ENCODE measurements at regions not wholly inside any gene's neighbourhood (a gene's known extent, or its start where the extent isn't known, plus 50 kb on each side); places are given as distances from the start of the nearest gene placed in this dataset.

- ATAC-seq (ENCODE audit: insufficient number of reproducible peaks, low FRiP score, low read depth), result no peak
- no peaks in the 10 kb centered on the region for H3K36me3 ChIP-seq
- TF ChIP-seq CTCF (IDR thresholded peaks at IDR 0.05), result no peak
- no peak for DNase-seq (ENCODE audit: low spot score)
- H3K4me3 ChIP-seq, result no peak overlapping the region
- no peak overlapping the region for H3K27ac ChIP-seq
- no peaks in the 10 kb centered on the region for H3K27me3 ChIP-seq (replicated peaks; ENCODE audit: insufficient read depth)
- no peaks in the 10 kb centered on the region for H3K4me1 ChIP-seq (ENCODE audit: control insufficient read depth in 1 of 2, low read depth in 2 of 2)
- H3K9me3 ChIP-seq, result no peaks in the 10 kb centered on the region
Observed at GRCh38 chr18:47593744-47594472, 336.6 kb downstream of the SMAD2 start.

- Histone ChIP-seq H3K4me1 (ENCODE audit: control insufficient read depth in 1 of 2, low read depth in 2 of 2) (no peaks in the 10 kb centered on the region), H3K36me3 (no peaks in the 10 kb centered on the region), H3K9me3 (no peaks in the 10 kb centered on the region), H3K27ac (no peak overlapping the region), H3K27me3 (replicated peaks; ENCODE audit: insufficient read depth) (no peaks in the 10 kb centered on the region), H3K4me3 (no peak overlapping the region)
- ATAC-seq (ENCODE audit: insufficient number of reproducible peaks, low FRiP score, low read depth), result no peak
- TF ChIP-seq CTCF (IDR thresholded peaks at IDR 0.05), result no peak
- DNase-seq (ENCODE audit: low spot score), result no peak
Observed at GRCh38 chr18:47591429-47591828, 339.0 kb downstream of the SMAD2 start.

GRCh38 chr18:47587587-47587986 is 336.1 kb upstream of the SKOR2 start:
- no peaks in the 10 kb centered on the region for H3K9me3 ChIP-seq
- no peaks in the 10 kb centered on the region for H3K36me3 ChIP-seq
- no peaks in the 10 kb centered on the region for H3K4me1 ChIP-seq (ENCODE audit: control insufficient read depth in 1 of 2, low read depth in 2 of 2)
- DNase-seq (ENCODE audit: low spot score) (no peak), ATAC-seq (ENCODE audit: insufficient number of reproducible peaks, low FRiP score, low read depth) (no peak)
- H3K4me3 ChIP-seq, result no peak overlapping the region
- H3K27ac ChIP-seq, result no peak overlapping the region
- H3K27me3 ChIP-seq (replicated peaks; ENCODE audit: insufficient read depth), result no peaks in the 10 kb centered on the region
- TF ChIP-seq CTCF (IDR thresholded peaks at IDR 0.05), result no peak

GRCh38 chr18:47586418-47587070 is 335.1 kb upstream of the SKOR2 start:
- DNase-seq (ENCODE audit: low spot score), result no peak
- Histone ChIP-seq H3K4me1 (ENCODE audit: control insufficient read depth in 1 of 2, low read depth in 2 of 2) (no peaks in the 10 kb centered on the region), H3K4me3 (no peak overlapping the region), H3K27ac (no peak overlapping the region), H3K9me3 (no peaks in the 10 kb centered on the region), H3K27me3 (replicated peaks; ENCODE audit: insufficient read depth) (no peaks in the 10 kb centered on the region), H3K36me3 (no peaks in the 10 kb centered on the region)
- ATAC-seq (ENCODE audit: insufficient number of reproducible peaks, low FRiP score, low read depth), result no peak
- no peak for TF ChIP-seq CTCF (IDR thresholded peaks at IDR 0.05)

- ATAC-seq (ENCODE audit: insufficient number of reproducible peaks, low FRiP score, low read depth) (no peak), DNase-seq (ENCODE audit: low spot score) (no peak)
- Histone ChIP-seq H3K27me3 (replicated peaks; ENCODE audit: insufficient read depth) (no peaks in the 10 kb centered on the region), H3K27ac (no peak overlapping the region), H3K9me3 (no peaks in the 10 kb centered on the region), H3K4me3 (no peak overlapping the region), H3K4me1 (ENCODE audit: control insufficient read depth in 1 of 2, low read depth in 2 of 2) (no peaks in the 10 kb centered on the region), H3K36me3 (no peaks in the 10 kb centered on the region)
- no peak for TF ChIP-seq CTCF (IDR thresholded peaks at IDR 0.05)
Observed at GRCh38 chr18:47585914-47586313, 334.5 kb upstream of the SKOR2 start.

Measured in thoracic aorta (tissue), 2 donors.